ENCODE measurements at regions not wholly inside any gene's neighbourhood (a gene's known extent, or its start where the extent isn't known, plus 50 kb on each side); places are given as distances from the start of the nearest gene placed in this dataset.

DNA sequence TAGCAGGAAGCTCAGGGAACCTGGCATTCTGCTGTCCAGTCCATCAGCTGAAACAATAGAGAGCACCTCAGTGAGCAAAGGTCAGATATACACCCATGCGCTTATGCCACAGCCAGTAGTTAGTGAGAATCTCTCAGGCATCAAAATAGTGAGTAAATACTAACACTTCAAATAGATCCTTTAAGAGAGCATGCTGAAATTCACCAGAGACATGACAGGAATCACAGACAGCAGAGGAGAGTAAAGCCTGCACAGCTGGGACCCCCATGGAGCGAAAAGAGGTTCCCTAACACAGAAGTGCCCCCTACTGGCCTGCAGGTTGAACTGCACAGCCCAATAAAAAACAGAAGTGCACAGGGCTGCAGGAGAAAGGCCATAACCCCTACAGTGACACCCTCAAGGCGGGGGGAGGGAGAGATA, 57.6 kb upstream of the ANTXRL start:
- no peak for DNase-seq

DNA sequence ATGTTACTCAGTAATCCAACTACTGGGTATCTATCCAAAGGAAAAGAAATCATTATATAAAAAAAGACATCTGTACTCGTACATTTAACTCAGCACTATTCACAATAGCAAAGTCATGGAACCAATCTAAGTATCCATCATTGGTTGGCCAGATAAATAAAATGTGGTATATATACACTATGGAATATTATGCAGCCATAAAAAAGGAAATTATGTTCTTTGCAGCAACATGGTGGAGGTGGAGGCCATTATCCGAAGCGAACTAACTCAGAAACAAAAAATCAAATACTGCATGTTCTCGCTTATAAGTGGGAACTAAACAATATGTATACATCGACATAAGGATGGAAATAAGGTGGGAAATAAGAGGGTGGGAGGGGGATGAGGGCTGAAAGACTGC, 56.2 kb upstream of the ANTXRL start:
- no peak for DNase-seq

DNA sequence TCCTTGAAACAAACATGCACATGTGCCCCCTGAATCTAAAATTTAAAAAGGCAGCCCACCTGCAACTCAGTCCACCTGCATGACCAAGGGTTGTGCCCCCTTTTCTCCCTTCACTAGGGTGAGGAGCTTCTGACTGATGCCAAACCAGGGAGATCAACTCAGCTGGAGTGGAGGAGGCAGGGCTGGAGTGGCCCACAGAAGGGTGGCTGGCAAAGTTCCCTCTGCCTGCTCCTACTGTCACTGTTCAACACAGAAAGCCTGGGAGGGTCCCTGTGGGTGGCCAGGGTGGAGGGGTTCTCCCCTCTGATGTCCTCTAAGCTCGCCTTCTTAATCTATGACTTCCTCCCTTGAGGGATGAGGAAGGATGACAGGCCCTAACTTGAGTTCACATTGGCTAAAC, 55.7 kb upstream of the ANTXRL start:
- DNase-seq, result no peak

GRCh38 chr10:46232084-46232483, 54.7 kb upstream of the ANTXRL start:
- DNase-seq, result no peak

GRCh38 chr10:46232666-46233065, 54.1 kb upstream of the ANTXRL start:
- no peak for DNase-seq

GRCh38 chr10:46233181-46233580, 53.6 kb upstream of the ANTXRL start:
- no peak for DNase-seq

DNA sequence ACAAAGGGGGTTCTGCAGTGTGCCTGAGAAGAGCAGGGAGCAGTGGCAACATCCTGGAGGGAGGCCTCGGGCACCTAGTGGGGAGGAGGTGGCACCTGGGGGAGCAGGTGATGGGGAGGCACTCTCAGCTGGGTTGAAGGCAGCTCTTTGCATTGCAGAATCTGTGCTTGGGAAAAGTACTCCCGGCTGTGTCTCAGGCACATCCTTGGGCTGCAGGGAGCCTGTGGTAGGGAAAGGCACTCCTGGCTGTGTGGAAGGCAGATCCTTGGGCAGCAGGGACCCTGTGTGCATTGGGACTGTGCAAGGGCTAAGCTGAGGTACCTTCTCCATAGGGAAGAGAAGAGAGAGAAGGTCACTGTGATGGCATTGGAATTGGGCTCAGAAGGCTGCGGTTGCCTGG, 52.8 kb upstream of the ANTXRL start:
- DNase-seq, result no peak

DNA sequence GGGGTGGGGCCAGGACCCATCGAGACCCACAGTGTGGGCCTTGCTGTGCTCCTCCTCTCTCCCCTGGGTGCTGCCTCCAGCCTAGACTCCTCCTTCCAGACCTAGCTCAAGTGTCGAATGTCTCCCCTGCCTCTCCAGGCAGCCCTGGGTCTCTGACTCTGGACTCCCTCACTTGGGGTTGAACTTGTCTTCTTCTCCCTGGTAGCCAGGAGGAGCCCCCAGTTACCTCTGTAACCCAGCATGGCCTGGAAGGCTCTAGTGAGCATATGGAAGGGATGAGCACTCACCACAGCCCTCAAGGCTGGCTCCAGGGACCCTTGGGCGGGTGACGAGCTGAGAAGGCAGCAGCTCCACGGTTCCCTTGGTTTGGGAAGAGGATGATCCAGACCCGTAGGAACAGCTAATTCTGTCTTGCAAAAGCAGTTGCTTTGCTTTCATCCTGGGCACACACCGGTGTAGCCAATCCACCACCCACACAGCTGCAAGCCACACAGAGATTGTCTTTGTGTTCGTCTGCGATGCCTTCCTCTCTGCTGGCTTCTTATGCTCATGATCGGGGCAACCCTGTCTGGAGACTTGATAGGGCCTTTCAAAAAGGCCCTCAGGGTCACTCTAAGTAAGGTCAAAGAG, 52.3 kb upstream of the ANTXRL start:
- no peak for DNase-seq

GRCh38 chr10:46235705-46236545, 50.9 kb upstream of the ANTXRL start:
- DNase-seq, result no peak

- DNase-seq, result no peak
Measured at GRCh38 chr10:46236546-46236887, 50.3 kb upstream of the ANTXRL start.

GRCh38 chr10:46236941-46237681, 49.7 kb upstream of the ANTXRL start:
- no peak for DNase-seq

Measured in midbrain (tissue), 1 donor.